SK-N-SH treated with all-trans-retinoic acid at 6 μM for 48 hours (cell line): ENCODE measurements at regions not wholly inside any gene's neighbourhood (a gene's known extent, or its start where the extent isn't known, plus 50 kb on each side); places are given as distances from the start of the nearest gene placed in this dataset.
"Not testable (repeated sequence)": the region's sequence is repeated elsewhere in the genome, so short reads cannot be mapped to it uniquely, and the experiment has no call there.

ENCODE experiments used
- ATAC-seq: fragments of 200-7000 bp; cut with Tn5 transposase; 3 replicates; pipeline ENCODE4 v1.9.1; 2020; ENCODE audit warnings: mild to moderate bottlenecking, moderate library complexity
- ARNTL ChIP-seq: fragments of 450-650 bp; formaldehyde crosslinking; IDR thresholded peaks from 2 replicates; pipeline ENCODE4 v1.5.0; 2020; ENCODE audit warnings: low read depth, mild to moderate bottlenecking, moderate library complexity, borderline replicate concordance
- GLIS3 ChIP-seq: fragments of 250-450 bp; sonication (Bioruptor Pico); IDR thresholded peaks from 2 replicates; pipeline ENCODE4 v1.5.0; 2020; ENCODE audit warnings: mild to moderate bottlenecking, moderate library complexity
- ISL1 ChIP-seq: fragments of 250-450 bp; sonication (Bioruptor Pico); IDR thresholded peaks from 2 replicates; pipeline ENCODE4 v2.1.2; 2022; ENCODE audit warnings: mild to moderate bottlenecking, moderate library complexity
- PPARA ChIP-seq: fragments of 250-450 bp; sonication (Bioruptor Pico); IDR thresholded peaks from 2 replicates; pipeline ENCODE4 v1.5.0; 2020; ENCODE audit warnings: mild to moderate bottlenecking, borderline replicate concordance
- TOX ChIP-seq: fragments of 250-450 bp; sonication (Bioruptor Pico); IDR thresholded peaks from 2 replicates; pipeline ENCODE4 v1.8.0; 2021; ENCODE audit warnings: mild to moderate bottlenecking, moderate library complexity, borderline replicate concordance
- ZFP30 ChIP-seq: fragments of 450-650 bp; formaldehyde crosslinking; IDR thresholded peaks from 2 replicates; pipeline ENCODE4 v1.5.0; 2022; ENCODE audit warnings: mild to moderate bottlenecking, moderate library complexity
- ZNF565 ChIP-seq: fragments of 450-650 bp; formaldehyde crosslinking; conservative IDR thresholded peaks from 2 replicates; pipeline ENCODE4 v1.5.0; 2020; ENCODE audit warnings: low read depth, mild to moderate bottlenecking, moderate library complexity
- ZNF70 ChIP-seq: fragments of 450-650 bp; formaldehyde crosslinking; IDR thresholded peaks from 2 replicates; pipeline ENCODE4 v1.5.0; 2020; ENCODE audit warnings: mild to moderate bottlenecking, moderate library complexity
- ZNF8 ChIP-seq: fragments of 450-650 bp; formaldehyde crosslinking; IDR thresholded peaks from 2 replicates; pipeline ENCODE4 v1.5.0; 2020; ENCODE audit warnings: mild to moderate bottlenecking, moderate library complexity
- TF ChIP-seq, protein P1 (sequence below): fragments of 250-450 bp; sonication (Bioruptor Pico); IDR thresholded peaks from 2 replicates; pipeline ENCODE4 v1.8.0; 2020; ENCODE audit warnings: mild to moderate bottlenecking, moderate library complexity, borderline replicate concordance
- TF ChIP-seq, protein P2 (sequence below): fragments of 250-450 bp; sonication (Bioruptor Pico); IDR thresholded peaks from 2 replicates; pipeline ENCODE4 v1.8.0; 2021; ENCODE audit warnings: low read depth, mild to moderate bottlenecking, moderate library complexity, borderline replicate concordance
- TF ChIP-seq, protein P3 (sequence below): fragments of 250-450 bp; sonication (Bioruptor Pico); IDR thresholded peaks from 2 replicates; pipeline ENCODE4 v1.5.0; 2020; ENCODE audit warnings: mild to moderate bottlenecking, moderate library complexity
- TF ChIP-seq, protein P4 (sequence below): fragments of 250-450 bp; sonication (Bioruptor Pico); IDR thresholded peaks from 2 replicates; pipeline ENCODE4 v1.5.1; 2020; ENCODE audit warnings: low read depth, mild to moderate bottlenecking, moderate library complexity

- no peak for ATAC-seq
- TF ChIP-seq ZFP30 (CRISPR knock-in tag) (no peak), ISL1 (CRISPR knock-in tag) (no peak), ZNF565 (no peak)
- TF ChIP-seq, protein P1, sequence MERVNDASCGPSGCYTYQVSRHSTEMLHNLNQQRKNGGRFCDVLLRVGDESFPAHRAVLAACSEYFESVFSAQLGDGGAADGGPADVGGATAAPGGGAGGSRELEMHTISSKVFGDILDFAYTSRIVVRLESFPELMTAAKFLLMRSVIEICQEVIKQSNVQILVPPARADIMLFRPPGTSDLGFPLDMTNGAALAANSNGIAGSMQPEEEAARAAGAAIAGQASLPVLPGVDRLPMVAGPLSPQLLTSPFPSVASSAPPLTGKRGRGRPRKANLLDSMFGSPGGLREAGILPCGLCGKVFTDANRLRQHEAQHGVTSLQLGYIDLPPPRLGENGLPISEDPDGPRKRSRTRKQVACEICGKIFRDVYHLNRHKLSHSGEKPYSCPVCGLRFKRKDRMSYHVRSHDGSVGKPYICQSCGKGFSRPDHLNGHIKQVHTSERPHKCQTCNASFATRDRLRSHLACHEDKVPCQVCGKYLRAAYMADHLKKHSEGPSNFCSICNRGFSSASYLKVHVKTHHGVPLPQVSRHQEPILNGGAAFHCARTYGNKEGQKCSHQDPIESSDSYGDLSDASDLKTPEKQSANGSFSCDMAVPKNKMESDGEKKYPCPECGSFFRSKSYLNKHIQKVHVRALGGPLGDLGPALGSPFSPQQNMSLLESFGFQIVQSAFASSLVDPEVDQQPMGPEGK (CRISPR knock-in tag), result no peak
- TF ChIP-seq, all 23 proteins: peak for 0
Observed at GRCh38 chr9:24900179-24900578, 354.5 kb upstream of the IZUMO3 start.

- no peak for ATAC-seq
- TF ChIP-seq TOX (CRISPR knock-in tag) (no peak), GLIS3 (no peak), ZNF70 (CRISPR knock-in tag) (no peak), ZNF8 (CRISPR knock-in tag) (no peak), PPARA (CRISPR knock-in tag) (no peak)
- TF ChIP-seq, protein P1 (CRISPR knock-in tag), result no peak
- TF ChIP-seq, protein P2, sequence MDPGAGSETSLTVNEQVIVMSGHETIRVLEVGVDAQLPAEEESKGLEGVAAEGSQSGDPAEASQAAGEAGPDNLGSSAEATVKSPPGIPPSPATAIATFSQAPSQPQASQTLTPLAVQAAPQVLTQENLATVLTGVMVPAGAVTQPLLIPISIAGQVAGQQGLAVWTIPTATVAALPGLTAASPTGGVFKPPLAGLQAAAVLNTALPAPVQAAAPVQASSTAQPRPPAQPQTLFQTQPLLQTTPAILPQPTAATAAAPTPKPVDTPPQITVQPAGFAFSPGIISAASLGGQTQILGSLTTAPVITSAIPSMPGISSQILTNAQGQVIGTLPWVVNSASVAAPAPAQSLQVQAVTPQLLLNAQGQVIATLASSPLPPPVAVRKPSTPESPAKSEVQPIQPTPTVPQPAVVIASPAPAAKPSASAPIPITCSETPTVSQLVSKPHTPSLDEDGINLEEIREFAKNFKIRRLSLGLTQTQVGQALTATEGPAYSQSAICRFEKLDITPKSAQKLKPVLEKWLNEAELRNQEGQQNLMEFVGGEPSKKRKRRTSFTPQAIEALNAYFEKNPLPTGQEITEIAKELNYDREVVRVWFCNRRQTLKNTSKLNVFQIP, result no peak
Observed at GRCh38 chr9:24899463-24899862, 353.8 kb upstream of the IZUMO3 start.

DNA sequence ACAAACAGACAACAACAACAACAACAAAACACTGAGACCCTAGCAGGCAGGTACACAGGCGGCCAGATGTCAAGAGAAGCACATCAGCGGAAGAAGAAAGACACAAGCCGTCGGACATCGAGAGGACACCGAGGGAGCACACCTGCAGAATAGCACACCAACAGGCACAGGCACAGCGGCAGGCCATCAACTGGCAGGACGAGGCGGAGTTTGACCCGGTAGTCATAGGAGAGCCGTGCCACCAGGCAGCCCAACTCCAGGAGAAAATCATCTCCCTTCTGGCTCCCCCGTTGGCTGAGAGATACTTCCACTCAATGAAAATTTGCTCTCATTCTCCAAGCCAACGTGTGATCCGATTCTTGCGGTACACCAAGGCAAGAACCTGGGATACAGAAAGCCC, 352.1 kb upstream of the IZUMO3 start:
- ATAC-seq, result no peak
- no peak for TF ChIP-seq TOX (CRISPR knock-in tag)

DNA sequence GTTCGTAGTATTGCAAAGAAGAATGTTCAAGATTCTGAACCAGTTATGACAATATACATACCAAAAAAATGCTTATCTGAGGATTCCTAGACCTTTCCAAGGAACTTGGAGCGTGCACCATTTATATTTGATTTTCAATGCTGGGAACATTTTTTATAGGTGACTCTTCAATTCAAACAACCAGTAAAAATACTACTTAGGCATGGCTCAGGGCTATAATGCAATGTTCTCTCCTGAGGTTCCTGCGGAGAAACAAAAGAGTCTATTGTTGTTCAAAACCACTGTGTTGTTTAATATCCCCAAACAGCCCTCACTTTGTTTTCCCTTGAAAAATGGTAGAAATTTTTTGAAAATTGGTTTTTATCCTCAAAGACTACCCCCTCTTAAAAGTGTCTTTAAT, 335.7 kb upstream of the IZUMO3 start:
- ATAC-seq, result no peak
- TF ChIP-seq ARNTL (CRISPR knock-in tag), result no peak

GRCh38 chr9:24879591-24879990, 333.9 kb upstream of the IZUMO3 start:
- no peak for ATAC-seq
- TF ChIP-seq, protein P2, result no peak
- TF ChIP-seq, protein P1 (CRISPR knock-in tag), result no peak
- TF ChIP-seq, protein P3, sequence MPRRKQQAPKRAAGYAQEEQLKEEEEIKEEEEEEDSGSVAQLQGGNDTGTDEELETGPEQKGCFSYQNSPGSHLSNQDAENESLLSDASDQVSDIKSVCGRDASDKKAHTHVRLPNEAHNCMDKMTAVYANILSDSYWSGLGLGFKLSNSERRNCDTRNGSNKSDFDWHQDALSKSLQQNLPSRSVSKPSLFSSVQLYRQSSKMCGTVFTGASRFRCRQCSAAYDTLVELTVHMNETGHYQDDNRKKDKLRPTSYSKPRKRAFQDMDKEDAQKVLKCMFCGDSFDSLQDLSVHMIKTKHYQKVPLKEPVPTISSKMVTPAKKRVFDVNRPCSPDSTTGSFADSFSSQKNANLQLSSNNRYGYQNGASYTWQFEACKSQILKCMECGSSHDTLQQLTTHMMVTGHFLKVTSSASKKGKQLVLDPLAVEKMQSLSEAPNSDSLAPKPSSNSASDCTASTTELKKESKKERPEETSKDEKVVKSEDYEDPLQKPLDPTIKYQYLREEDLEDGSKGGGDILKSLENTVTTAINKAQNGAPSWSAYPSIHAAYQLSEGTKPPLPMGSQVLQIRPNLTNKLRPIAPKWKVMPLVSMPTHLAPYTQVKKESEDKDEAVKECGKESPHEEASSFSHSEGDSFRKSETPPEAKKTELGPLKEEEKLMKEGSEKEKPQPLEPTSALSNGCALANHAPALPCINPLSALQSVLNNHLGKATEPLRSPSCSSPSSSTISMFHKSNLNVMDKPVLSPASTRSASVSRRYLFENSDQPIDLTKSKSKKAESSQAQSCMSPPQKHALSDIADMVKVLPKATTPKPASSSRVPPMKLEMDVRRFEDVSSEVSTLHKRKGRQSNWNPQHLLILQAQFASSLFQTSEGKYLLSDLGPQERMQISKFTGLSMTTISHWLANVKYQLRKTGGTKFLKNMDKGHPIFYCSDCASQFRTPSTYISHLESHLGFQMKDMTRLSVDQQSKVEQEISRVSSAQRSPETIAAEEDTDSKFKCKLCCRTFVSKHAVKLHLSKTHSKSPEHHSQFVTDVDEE (CRISPR knock-in tag), result no peak
- TF ChIP-seq ZNF70 (CRISPR knock-in tag), result no peak
- TF ChIP-seq, protein P4, sequence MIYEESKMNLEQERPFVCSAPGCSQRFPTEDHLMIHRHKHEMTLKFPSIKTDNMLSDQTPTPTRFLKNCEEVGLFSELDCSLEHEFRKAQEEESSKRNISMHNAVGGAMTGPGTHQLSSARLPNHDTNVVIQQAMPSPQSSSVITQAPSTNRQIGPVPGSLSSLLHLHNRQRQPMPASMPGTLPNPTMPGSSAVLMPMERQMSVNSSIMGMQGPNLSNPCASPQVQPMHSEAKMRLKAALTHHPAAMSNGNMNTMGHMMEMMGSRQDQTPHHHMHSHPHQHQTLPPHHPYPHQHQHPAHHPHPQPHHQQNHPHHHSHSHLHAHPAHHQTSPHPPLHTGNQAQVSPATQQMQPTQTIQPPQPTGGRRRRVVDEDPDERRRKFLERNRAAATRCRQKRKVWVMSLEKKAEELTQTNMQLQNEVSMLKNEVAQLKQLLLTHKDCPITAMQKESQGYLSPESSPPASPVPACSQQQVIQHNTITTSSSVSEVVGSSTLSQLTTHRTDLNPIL, result no peak

DNA sequence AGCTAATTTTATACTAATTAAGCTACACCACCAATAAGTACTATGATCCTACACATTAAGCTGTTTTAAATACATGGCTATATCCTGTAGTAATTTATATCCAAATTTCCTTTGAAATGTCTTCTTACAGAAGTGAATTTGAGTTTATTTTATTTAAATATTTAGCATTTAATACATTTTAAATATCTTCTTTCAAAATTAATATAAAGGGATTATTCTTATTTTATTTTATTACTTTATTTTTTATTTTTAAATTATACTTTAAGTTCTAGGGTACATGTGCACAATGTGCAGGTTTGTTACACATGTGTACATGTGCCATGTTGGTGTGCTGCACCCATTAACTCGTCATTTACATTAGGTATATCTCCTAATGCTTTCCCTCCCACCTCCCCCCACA, 310.9 kb upstream of the IZUMO3 start:
- ATAC-seq, result not testable (repeated sequence)
